NCI-H2196 (cell line): ENCODE measurements at regions not wholly inside any gene's neighbourhood (a gene's known extent, or its start where the extent isn't known, plus 50 kb on each side); places are given as distances from the start of the nearest gene placed in this dataset.
"Not testable (repeated sequence)": the region's sequence is repeated elsewhere in the genome, so short reads cannot be mapped to it uniquely, and the experiment has no call there.

Experiments used
- DNase-seq: peaks from one replicate; lab custom pipeline; 2025; ENCODE audit not compliant: unreplicated experiment; lab: John Stamatoyannopoulos, UW

DNA sequence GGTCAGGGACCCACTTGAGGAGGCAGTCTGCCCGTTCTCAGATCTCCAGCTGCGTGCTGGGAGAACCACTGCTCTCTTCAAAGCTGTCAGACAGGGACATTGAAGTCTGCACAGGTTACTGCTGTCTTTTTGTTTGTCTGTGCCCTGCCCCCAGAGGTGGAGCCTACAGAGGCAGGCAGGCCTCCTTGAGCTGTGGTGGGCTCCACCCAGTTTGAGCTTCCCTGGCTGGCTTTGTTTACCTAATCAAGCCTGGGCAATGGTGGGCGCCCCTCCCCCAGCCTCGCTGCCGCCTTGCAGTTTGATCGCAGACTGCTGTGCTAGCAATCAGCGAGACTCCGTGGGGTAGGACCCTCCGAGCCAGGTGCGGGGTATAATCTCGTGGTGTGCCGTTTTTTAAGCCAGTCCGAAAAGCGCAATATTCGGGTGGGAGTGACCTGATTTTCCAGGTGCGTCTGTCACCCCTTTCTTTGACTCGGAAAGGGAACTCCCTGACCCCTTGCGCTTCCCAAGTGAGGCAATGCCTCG lies 375.4 kb downstream of the HTR1B start:
- not testable (repeated sequence) for DNase-seq

DNA sequence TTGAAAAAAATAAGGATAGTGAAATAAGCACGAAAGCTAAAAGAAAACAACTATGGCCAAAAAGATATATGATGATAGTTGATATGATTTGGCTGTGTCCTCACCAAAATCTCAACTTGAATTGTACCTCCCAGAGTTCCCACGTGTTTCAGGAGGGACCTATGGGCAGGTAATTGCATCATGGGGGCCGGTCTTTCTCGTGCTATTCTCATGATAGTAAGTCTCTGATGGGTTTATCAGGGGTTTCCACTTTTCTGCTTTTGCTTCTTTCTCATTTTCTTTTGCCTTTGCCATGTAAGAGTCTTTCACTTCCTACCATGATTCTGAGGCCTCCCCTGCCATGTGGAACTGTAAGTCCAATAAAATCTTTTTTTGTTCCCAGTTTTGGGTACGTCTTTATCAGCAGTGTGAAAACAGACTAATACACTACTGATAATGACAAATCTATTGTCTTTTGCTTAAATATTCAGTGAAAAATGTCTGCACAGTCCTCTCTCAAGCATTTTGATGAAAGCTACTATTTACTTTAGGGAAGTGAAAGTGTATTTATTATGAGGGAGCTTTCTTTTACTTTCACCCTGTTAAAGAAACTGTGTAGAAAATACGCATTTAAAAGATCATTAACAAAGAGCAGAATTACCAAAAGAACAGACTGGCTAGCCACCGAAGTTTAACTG lies 389.1 kb downstream of the HTR1B start:
- DNase-seq, result no peak

DNA sequence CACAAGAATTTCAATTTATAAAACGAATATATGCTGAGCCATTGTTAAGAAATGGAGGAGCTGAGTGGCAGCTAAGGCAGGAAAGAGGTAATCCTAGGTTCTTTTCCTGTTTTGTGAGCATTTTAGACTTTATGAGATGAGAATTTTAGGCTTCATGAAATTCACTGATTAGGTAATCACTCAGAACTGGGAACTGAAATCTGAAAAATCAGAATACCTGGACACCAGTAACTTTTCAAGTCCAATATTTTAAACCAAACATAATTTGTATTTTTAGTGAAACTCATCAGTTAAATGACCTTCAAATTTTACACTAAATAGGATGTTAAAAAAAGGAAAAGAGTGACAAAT lies 389.9 kb downstream of the HTR1B start:
- DNase-seq, result no peak

DNA sequence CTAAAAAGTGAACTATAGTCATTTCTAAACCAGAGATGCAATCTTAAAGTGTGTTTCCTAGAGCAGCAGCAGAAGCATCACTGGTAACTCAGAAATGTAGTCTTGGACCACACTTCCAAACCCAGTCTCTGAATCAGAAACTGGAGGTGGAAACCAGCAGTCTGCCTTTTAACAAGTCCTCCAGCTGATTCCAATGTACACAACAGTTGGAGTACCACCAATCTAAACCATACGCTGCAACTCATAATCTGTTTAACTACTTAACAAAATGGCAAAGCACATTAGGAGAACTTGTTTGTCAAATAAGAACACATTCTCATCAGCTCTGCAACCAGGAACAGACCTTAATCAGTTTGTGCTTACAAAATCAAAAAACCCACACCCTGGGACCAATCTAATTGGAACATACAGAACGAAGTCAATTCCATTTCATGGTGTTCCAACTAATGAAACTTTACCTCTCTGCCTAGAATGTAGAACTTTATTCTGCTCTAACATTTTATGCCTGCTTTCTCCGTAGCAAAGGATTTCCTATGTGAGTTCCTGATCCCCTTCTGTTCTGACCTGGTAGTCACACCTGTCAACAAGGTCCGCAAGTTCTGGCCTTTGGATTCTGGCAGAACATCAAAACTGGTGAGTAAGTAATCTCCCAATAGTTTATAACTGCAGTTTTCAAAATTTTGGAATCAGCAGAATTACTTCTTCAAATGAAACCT lies 390.4 kb downstream of the HTR1B start:
- no peak for DNase-seq

DNA sequence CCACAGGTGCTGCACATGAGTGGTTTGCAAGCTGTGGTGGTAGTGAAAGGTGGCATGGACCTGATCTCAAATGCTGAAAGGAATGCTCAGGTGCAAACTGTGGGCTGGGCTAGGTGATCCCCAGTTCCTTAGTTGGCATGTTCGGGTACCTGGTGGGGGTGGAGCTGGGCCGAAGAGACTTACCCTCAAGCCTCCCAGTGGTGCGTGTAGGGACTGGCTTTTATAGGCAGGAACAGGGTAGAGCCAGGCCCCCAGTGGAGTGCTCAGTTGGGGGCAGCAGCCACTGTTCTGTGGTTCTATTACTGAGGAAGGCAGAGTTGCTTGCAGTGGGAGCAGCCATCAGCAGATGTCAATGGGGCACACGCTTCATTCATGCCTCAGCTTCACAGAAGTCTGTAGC lies 399.8 kb downstream of the HTR1B start:
- no peak for DNase-seq

DNA sequence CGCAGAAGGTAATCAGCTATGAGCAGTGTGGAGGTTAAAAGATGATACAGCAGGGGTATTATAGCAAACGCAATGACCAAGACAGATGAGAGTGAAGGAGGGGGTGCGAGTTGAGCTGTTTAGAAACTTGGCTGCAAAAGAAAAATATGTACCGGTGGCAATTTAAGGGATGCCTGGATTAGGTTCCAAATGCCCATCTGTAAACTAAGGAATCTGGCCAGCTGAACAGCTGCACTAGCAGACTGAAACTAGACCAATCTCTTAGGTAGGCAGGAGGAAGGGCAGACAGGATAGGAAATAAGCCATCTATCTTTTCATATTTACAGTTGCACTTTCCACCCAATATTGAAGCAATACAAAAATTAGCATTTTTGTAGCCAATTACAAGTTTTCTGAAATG lies 407.6 kb downstream of the HTR1B start:
- no peak for DNase-seq

DNA sequence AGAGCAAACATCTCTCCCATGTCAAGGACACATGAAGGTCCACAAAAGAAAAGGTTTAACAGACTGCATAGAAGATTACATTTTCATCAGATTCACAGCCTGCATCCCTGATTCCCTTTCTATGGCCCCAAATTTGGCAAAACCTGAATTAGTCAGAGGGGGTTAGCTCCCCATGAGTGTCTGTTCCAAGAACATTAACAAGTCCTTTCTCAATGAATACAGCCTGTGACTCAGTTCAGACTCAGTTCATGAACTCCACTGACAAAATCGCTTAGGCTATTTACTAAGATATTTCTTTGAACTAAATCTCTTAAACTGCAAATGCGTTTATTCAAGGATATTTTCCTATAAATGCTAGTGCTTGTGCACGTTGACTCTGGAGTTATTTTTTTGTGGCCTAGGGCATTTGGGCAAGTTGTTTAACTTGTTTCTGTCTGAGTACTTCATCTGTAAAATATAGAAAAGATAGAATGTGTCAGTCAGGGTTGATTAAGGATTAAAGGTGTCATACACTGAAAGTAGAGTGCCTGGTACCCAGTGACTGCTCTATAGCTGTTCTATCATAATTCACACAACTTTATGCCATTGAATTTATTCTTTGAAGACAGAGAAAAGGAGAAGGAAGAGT lies 422.6 kb downstream of the HTR1B start:
- no peak for DNase-seq

DNA sequence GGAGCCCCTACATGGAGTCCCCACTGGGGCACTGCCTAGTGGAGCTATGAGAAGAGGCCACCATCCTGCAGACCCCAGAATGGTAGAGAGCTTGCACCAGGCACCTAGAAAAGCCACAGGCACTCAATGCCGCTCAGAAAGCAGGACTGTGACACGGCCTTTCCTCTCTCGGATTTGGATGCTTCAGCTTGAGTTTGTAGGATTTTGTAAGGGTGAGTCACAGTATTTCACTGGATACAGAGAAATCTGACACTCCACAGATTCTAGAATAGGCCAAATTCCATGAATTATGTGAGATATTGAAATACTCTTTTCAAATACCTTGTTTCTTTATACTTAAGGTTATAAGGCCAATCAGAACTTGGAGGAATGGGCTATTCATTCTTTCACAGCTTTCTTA lies 424.5 kb downstream of the HTR1B start:
- no peak for DNase-seq

DNA sequence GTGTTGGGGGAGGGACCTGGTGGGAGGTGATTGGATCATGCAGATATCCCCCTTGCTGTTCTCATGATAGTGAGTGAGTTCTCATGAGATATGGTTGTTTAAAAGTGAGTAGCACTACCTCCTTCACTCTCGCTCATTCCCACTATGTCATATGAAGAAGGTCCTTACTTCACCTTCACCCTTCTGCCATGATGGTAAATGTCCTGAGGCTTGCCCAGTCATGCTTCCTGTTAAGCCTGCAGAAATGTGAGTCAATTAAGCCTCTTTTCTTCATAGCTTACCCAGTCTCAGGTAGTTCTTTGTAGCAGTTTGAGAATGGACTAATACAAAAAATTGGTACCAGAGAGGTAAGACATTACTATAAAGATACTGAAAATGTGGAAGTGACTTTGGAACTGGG lies 425.9 kb downstream of the HTR1B start:
- no peak for DNase-seq

DNA sequence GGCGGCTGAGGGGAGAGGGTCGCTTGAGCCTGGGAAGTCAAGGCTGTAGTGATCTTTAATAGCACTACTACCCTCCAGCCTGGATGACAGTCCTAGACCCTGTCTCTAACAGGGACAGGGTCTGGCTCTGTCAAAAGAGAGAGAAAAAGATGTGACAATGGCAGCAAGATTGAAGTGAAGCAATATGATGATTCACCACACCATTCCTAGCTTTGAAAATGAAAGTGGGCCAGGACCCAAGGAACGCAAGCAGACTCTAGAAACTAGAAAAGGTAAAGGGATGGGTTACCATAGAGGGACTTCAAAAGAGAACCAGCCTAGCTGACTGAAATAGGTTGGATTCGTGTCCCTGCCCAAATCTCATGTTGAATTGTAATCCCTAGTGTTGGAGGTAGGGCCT lies 426.9 kb downstream of the HTR1B start:
- no peak for DNase-seq

DNA sequence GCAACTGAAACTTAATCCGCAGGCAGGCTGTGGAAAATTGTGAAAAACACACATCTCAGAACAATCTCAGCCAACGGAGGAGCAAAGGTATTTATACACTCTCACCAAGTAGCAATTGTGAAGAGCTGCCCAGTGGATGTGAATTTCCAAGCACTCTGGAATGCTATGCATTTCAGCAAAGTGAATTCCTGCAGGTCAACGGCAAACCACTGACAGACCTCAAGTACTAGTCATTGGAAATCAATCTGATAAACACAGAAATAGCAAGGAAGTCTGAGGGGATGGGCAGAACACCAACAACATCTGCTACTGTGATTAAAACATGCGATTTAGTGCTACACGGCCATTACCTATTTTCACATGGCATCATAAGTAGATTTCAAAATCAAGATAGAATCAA lies 429.1 kb downstream of the HTR1B start:
- DNase-seq, result no peak

DNA sequence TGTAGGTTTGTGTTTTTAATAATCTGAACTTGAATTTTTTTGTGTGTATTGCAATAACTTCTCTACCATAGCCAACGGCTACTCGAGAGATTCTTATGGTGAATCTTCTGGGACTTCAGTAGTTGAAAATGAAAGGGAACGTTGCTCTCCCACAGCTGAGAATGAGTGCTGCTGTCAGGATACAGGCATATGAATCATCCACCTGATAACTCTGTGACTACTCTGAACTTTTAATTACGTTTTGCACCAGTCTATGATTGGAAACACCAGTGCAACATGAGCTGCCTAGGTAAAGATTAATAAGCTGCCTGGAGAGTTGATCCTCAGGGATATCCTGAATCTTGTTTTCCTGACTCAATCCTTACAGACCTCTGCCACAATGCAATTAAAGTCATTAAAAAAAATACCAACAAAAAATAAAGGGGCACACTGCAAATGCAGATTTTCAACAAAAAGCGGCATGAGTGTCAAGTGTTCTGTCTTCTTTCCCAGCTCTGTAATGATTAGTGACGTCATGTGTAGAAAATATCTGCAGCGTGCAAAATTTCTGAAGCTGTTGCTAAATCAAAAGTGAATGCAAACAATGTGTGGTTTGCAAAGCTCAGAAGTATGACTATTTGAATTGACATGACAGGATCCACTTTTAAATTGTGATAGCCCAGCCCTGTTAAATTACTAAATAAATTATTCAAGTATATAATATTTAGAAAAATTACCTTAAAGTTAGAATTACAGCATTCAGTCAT lies 432.2 kb downstream of the HTR1B start:
- DNase-seq, result no peak

DNA sequence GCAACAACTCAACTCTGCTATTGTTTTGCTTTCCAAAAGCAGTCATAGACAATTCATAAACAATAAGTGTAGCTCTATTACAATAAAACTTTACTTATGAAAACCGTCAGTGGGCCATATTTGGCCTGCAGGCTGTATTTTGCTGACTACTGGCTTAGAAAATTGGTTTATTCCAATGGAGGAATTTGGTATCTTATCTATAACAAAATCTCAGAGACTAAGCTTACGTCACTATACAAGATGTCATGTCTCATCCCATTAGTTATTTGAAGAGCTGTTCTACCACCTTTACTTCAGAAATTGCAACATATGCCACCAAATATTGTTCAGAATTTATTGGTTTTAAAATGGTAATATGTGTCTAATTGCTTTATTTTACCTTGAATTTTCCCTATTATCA lies 436.9 kb downstream of the HTR1B start:
- no peak for DNase-seq

DNA sequence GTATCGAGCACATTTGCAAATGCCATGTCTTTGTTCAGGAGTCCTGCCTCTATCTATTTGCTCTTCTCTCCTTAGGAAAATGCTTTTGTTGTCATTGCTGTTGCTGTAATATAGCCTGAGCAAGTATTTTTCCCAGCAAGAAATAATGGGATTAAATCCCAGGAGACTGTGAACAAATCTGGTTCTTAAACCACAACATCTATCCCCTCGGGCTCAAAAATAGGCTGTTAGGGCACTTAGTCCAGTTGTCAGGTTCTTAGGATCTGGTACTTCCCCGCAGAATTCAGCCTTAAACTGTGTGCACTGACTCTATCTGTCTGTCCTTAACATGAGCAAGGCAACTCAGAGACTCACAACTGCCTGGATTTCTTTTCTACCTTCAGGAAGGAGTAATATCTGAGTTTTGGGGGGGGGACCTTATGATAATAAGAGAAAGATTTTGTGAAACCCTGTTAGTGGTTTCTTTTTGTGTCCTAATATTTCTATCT lies 437.5 kb downstream of the HTR1B start:
- no peak for DNase-seq

DNA sequence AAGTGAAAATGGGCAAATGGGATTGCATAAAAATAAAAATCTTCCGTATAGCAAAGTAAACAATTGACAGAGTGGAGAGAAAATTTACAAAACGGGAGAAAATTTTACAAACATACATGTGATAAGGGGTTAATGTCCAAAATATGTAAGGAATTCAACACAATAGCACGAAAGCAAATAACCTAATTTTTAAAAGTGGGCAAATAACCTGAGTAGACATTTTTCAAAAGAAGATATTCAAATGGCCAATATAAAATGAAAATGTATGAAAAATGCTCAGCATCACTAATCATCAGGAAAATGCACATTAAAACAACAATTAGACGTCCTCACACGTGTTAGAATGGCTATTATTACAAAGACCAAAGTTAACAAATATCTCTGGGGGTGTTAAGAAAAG lies 441.5 kb downstream of the HTR1B start:
- no peak for DNase-seq

DNA sequence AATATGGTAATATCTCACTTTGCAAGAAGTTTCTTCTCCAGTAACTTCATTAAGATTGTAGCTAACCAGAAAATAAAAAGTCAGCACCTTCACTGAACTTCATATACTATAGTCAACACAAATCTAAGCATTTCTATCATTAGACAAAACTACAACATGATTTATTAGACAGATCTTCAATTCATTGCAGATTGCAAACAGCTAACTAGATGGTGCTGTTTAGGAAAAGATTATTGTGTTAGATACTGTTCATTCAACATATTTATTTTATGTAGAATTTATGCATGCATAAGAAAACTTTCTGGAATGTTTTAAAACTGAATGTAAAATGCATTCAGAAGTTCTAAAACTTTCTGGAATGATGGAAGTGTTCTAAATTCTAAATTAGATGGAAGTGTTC lies 442.1 kb downstream of the HTR1B start:
- DNase-seq, result no peak

DNA sequence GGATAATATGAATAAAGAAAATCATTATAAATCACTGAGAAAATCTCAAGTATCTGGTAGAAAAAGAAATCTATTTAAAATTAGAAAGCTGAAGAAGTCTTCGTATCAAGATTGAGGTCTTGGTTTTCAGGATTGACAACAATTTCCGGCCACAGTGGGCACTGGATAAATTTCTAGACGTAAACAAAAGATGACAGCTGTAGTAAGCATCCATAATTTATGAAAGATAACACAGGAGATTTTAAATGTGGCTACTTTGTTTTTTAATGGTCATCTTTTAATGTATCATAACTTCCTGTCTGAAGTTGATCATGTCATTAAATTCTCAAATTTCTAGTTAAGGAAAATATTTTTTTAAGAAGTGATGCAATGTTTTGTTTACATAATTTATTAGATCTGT lies 444.2 kb downstream of the HTR1B start:
- no peak for DNase-seq

DNA sequence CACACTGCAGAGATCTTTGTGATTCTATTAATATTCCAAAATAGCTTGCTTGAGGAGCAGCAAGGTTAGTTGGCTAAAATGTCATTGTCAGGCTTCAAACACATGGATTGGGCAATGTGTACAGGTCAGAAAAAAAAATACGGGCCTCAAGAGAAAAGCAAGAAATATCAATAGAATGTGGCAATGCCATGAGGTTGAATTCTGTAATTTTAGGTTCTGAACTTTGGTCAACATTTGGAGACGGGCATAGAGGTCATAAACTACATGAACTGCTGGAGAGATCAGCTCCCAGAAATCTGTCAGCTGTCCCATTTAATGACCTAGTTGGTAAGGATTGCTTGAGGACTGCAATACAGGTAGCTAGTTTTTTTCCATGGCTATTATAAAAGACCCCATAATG lies 445.8 kb downstream of the HTR1B start:
- no peak for DNase-seq

DNA sequence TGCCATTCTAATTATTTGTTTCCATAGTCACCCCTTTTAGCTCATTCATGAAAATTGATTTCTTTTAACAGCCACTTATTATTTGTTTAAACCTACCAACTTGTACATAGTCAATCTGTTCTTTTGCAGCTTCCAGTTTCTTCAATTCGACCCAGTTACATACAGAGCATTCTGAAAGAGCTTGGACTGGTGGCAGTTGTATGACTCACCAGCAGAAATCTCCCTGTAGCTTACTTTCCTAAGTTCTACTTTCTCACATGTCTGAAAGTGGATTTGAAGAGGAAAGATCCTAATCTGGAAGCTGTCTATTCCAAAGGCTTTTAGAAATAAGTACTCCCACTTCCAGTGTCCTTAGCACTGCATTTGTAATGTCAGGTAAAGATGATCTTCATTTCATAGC lies 447.9 kb downstream of the HTR1B start:
- no peak for DNase-seq

DNA sequence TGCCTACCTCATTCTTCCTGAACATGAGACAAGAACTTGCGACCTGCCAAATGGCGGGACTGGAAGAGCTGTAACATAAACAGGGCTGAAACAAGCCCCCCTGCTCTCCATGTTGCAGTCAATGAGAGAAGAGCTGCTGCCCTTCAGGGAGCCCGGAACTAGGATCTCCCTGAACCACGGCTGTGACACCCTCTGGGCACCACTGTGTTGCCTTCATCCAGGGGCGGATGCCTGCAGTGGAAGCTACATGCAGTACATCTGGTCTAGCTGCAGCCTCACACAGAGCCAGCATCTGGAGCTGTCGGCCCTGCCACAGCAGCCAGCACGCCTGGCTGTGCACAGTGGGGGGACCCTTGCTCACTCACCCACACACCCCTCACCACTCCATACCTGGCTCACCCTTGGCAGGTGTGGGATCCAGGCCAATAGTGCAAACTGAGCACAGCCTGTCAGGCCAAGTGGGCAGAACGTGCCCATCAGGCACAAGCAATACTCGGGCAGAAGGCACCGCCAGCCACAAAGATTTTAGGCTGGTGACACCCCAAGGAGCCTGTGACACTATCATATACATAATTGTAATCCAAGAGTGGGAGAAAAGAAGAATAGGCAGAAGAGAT lies 451.3 kb downstream of the HTR1B start:
- no peak for DNase-seq

DNA sequence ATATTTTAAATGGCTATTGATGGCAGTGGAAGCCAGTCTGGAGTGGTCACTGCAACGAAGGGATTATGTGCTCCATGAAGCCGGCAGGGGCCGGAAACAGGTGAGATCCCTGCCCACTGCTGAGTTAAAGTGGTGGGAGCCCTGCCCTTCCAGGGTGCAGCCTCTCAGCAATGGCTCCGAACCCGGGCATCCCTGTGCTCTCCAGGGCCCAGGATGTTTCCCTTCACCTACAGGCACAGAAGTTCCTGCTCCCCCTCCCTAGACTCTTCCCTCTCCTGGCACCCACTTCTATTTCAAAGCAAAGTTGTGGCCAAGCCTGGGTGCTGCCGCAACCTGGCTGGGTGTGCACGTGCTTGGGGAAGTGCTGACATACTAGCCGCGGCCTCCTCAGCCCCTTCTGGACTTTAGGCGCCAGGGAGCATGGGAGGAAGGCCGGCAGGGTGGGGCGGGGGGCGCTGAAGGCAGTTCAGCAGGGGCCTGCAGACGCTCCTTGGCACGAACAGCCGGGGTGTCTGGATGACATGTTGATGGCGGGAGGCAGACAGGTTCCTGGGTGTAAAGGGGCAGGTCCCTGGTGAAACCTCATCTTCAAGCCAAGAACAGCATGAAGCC lies 452.3 kb downstream of the HTR1B start:
- DNase-seq, result no peak
